Breast epithelium (tissue), 4 donors: ENCODE measurements at regions not wholly inside any gene's neighbourhood (a gene's known extent, or its start where the extent isn't known, plus 50 kb on each side); places are given as distances from the start of the nearest gene placed in this dataset.

Experiments used
- DNase-seq, 2 donors: peaks; one replicate each; pipeline ENCODE4 v3.0.0-alpha.2; 2019; ENCODE audit warnings: low spot score in 2 of 2
- H3K27ac ChIP-seq, 2 donors: fragments of 200-600 bp; sonication (generic) in 1 of 2; one replicate each; pipeline ENCODE4 v1.5.1; 2016 to 2019; ENCODE audit warnings: mild to moderate bottlenecking in 1 of 2
- H3K27me3 ChIP-seq, 2 donors: fragments of 200-600 bp; sonication (generic) in 1 of 2; one replicate each; pipeline versions ENCODE4 v1.5.1 to v1.6.0; 2017 to 2019; ENCODE audit warnings: control low read depth in 1 of 2, mild to moderate bottlenecking in 1 of 2
- H3K36me3 ChIP-seq: fragments of 200-600 bp; one replicate; pipeline ENCODE4 v1.5.1; 2019
- H3K4me1 ChIP-seq, 2 donors: fragments of 200-600 bp; sonication (generic); one replicate each; pipeline ENCODE4 v1.5.1; 2016 to 2019; ENCODE audit warnings: control low read depth in 1 of 2
- H3K4me3 ChIP-seq, 3 donors: fragments of 200-600 bp; sonication (generic); 1 replicate in 2 of 3; 2 replicates in 1 of 3; pipeline ENCODE4 v1.5.1; 2016 to 2019; ENCODE audit warnings: mild to moderate bottlenecking in 3 of 3, moderate library complexity in 2 of 3
- H3K9me3 ChIP-seq, 2 donors: fragments of 200-600 bp; sonication (generic) in 1 of 2; one replicate each; pipeline ENCODE4 v1.5.1; 2016 to 2019; ENCODE audit warnings: control low read depth in 1 of 2
- POLR2A ChIP-seq: fragments of 450-650 bp; IDR thresholded peaks from one replicate; pipeline ENCODE4 v1.6.1; 2016; ENCODE audit warnings: antibody characterized with exemption, mild to moderate bottlenecking, moderate library complexity
- POLR2AphosphoS5 ChIP-seq, 3 donors: sonication (generic); formaldehyde crosslinking; IDR thresholded peaks; one replicate each; pipeline ENCODE4 v1.6.1; 2017; ENCODE audit warnings: antibody characterized with exemption in 3 of 3
- intact Hi-C: fragments of 100-400 bp; cut with DNase I; formaldehyde crosslinking; loops from one replicate; pipeline ENCODE4 v1.15.1; 2023; ENCODE audit warnings: low total_unique reads
- TF ChIP-seq, protein P1 (sequence below), 3 donors: fragments of 450-650 bp; IDR thresholded peaks; one replicate each; pipeline ENCODE4 v1.5.1; 2016 to 2017; ENCODE audit warnings: antibody characterized with exemption in 3 of 3, mild to moderate bottlenecking in 3 of 3, moderate library complexity in 3 of 3

DNA sequence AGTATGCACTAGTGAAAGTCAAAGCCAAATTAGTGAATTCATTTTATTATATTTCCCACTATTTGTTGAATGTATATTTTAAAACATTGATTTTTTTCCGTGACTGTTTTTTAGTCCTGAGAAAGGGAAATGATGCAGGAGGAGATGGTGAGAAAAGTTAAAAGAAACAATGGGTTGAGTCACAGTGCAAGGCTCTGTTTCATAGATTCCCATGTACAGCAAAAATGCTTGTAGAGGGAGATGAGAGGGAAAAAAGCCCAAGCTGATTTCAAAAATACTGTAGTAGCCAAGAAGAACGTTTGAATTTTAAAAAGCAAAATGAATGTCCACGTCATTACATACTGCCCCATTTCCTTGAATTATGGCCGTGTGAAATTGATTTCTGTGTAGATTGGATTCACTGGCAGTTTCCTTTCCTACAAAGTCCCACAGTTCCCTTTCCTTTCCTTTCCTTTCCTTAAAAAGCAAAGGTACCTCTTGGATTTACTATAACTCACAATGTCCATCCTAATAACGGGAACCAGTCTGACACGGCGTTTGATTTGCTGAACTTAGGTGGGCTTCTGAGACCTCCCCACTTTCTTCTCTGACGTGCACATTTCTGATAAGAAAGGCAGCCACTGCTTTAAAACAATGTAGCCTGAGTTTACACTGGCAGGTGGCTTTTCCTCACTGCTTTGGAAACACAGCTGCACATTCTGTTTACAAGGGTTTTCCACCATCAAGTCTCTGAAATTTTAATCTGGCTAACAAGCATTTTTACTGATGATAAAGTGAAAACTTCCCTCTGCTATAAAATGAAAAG lies 63.7 kb downstream of the SPCS3 start:
- H3K27ac ChIP-seq, result no peak overlapping the region
- no peaks in the 10 kb centered on the region for H3K4me1 ChIP-seq
- no peaks in the 10 kb centered on the region for H3K27me3 ChIP-seq
- no peaks in the 10 kb centered on the region for H3K9me3 ChIP-seq
- H3K36me3 ChIP-seq, result no peaks in the 10 kb centered on the region
- DNase-seq, result no peak
- no peak overlapping the region for H3K4me3 ChIP-seq
- TF ChIP-seq POLR2AphosphoS5 (IDR thresholded peaks at IDR 0.05) (no peak), POLR2A (no peak)
- intact Hi-C loops, result no loop called here

GRCh38 chr4:176385601-176386000 lies 65.8 kb downstream of the SPCS3 start:
- no peaks in the 10 kb centered on the region for H3K36me3 ChIP-seq
- no peaks in the 10 kb centered on the region for H3K27me3 ChIP-seq
- no peak overlapping the region for H3K27ac ChIP-seq
- TF ChIP-seq POLR2A (no peak), POLR2AphosphoS5 (IDR thresholded peaks at IDR 0.05) (no peak)
- TF ChIP-seq, protein P1, sequence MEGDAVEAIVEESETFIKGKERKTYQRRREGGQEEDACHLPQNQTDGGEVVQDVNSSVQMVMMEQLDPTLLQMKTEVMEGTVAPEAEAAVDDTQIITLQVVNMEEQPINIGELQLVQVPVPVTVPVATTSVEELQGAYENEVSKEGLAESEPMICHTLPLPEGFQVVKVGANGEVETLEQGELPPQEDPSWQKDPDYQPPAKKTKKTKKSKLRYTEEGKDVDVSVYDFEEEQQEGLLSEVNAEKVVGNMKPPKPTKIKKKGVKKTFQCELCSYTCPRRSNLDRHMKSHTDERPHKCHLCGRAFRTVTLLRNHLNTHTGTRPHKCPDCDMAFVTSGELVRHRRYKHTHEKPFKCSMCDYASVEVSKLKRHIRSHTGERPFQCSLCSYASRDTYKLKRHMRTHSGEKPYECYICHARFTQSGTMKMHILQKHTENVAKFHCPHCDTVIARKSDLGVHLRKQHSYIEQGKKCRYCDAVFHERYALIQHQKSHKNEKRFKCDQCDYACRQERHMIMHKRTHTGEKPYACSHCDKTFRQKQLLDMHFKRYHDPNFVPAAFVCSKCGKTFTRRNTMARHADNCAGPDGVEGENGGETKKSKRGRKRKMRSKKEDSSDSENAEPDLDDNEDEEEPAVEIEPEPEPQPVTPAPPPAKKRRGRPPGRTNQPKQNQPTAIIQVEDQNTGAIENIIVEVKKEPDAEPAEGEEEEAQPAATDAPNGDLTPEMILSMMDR (IDR thresholded peaks at IDR 0.05), result no peak
- H3K9me3 ChIP-seq, result no peaks in the 10 kb centered on the region
- no peak overlapping the region for H3K4me3 ChIP-seq
- intact Hi-C loops, result loop anchor here (5.0 kb wide), 1 partner anchor 1237 kb away; no protein-coding TSS in a partner anchor
- DNase-seq, result no peak
- H3K4me1 ChIP-seq, result no peaks in the 10 kb centered on the region

DNA sequence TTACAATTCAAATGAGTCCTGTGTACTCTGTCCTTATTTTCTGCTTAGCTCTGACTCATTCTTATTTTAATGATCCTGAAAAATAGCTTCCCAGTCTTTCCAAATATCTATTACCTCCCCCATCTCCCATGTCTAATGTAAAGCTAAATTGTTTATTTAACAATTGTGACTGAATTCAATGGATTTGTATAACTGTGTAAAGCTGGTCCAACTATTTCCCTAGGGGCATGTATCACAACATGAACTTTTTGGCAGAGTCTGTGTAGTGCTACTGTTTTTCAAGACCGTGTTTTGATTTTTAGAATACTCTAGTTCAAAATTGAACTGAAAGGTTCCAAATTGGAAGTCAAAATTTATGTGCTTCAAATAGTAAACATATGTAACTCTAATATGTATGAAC lies 67.8 kb downstream of the SPCS3 start:
- no peak for TF ChIP-seq POLR2AphosphoS5 (IDR thresholded peaks at IDR 0.05)
- TF ChIP-seq, protein P1 (IDR thresholded peaks at IDR 0.05), result no peak
- intact Hi-C loops, result loop anchor here (5.0 kb wide), 1 partner anchor 1235 kb away; no protein-coding TSS in a partner anchor
- H3K4me1 ChIP-seq, result no peaks in the 10 kb centered on the region
- no peak overlapping the region for H3K4me3 ChIP-seq
- no peak for DNase-seq
- H3K27ac ChIP-seq, result no peak overlapping the region
- H3K9me3 ChIP-seq, result no peaks in the 10 kb centered on the region
- H3K36me3 ChIP-seq, result no peaks in the 10 kb centered on the region
- H3K27me3 ChIP-seq, result no peaks in the 10 kb centered on the region

- Histone ChIP-seq H3K9me3 (no peaks in the 10 kb centered on the region), H3K4me1 (no peaks in the 10 kb centered on the region), H3K4me3 (no peak overlapping the region), H3K36me3 (no peaks in the 10 kb centered on the region), H3K27ac (no peak overlapping the region), H3K27me3 (no peaks in the 10 kb centered on the region)
- DNase-seq, result no peak
- no peak for TF ChIP-seq POLR2AphosphoS5 (IDR thresholded peaks at IDR 0.05)
- TF ChIP-seq, protein P1 (IDR thresholded peaks at IDR 0.05), result no peak
- no peak for TF ChIP-seq POLR2A
- intact Hi-C loops, result no loop called here
Measured at GRCh38 chr4:176393306-176394013, 73.7 kb downstream of the SPCS3 start.

DNA sequence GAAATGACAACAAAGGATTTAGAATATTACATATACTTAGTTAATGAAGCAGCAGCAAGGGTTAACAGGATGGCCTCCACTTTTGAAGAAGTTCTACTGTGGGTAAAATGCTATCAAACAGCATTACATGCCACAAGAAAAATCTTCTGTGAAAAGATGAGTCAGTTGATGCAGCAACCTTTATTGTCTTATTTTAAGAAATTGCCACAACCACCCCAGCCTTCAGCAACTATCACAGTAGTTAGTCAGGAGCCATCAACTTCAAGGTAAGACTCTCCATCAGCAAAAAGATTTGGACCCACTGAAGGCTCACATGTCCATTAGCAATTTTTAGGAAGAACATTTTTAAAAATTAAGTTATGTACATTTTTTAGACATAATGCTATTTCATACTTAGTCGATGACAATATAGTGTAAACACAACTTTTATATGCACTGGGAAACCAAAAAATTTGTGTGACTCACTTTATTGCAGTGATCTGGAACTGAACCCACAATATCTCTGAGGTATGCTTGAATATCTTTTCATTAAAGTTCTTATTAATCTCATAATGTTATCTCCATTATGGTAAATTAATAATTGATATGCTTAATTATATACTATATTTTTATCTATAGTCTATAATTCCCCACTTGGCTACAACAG lies 81.2 kb downstream of the SPCS3 start:
- intact Hi-C loops, result no loop called here
- TF ChIP-seq, protein P1 (IDR thresholded peaks at IDR 0.05), result no peak
- no peak for TF ChIP-seq POLR2A
- no peak for TF ChIP-seq POLR2AphosphoS5 (IDR thresholded peaks at IDR 0.05)
- H3K4me1 ChIP-seq, result no peaks in the 10 kb centered on the region
- H3K9me3 ChIP-seq, result peaks cover 0 to 17% of the 10 kb centered on the region in 2 donors
- H3K4me3 ChIP-seq, result no peak overlapping the region
- no peaks in the 10 kb centered on the region for H3K27me3 ChIP-seq
- no peak overlapping the region for H3K27ac ChIP-seq
- no peak for DNase-seq
- no peaks in the 10 kb centered on the region for H3K36me3 ChIP-seq
